DND-41 (cell line): ENCODE measurements at regions not wholly inside any gene's neighbourhood (a gene's known extent, or its start where the extent isn't known, plus 50 kb on each side); places are given as distances from the start of the nearest gene placed in this dataset.

Experiments
- CTCF ChIP-seq: IDR thresholded peaks from 2 replicates; pipeline ENCODE4 v1.5.1; 2012; ENCODE audit warnings: borderline replicate concordance, low read length, moderate library complexity, mild to moderate bottlenecking; ENCODE audit not compliant: poor library complexity, severe bottlenecking; ENCODE audit errors: extremely low read depth
- EZH2 ChIP-seq: IDR thresholded peaks from 3 replicates; pipeline ENCODE4 v1.6.1; 2012; ENCODE audit warnings: borderline replicate concordance, low read depth, mild to moderate bottlenecking, moderate library complexity, low read length, inconsistent platforms; ENCODE audit not compliant: severe bottlenecking

GRCh38 chr1:96187020-96187419 is 534.6 kb upstream of the PTBP2 start:
- TF ChIP-seq EZH2 = no peak
- no peak for TF ChIP-seq CTCF
